CD8-positive, alpha-beta memory T cell (primary cell): ENCODE measurements at regions not wholly inside any gene's neighbourhood (a gene's known extent, or its start where the extent isn't known, plus 50 kb on each side); places are given as distances from the start of the nearest gene placed in this dataset.
"Not testable (repeated sequence)": the region's sequence is repeated elsewhere in the genome, so short reads cannot be mapped to it uniquely, and the experiment has no call there.

Experiments used
- CTCF ChIA-PET: fragments of 350-600 bp; sonication (Branson Sonifier 250); formaldehyde crosslinking; loops from one replicate; lab custom pipeline; 2021; ENCODE audit warnings: antibody characterized with exemption; lab: Charles Lee
- POLR2A ChIA-PET: fragments of 350-600 bp; sonication (Branson Sonifier 250); formaldehyde crosslinking; loops from one replicate; lab custom pipeline; 2021; ENCODE audit warnings: antibody characterized with exemption; lab: Charles Lee
- DNase-seq, 5 donors: peaks; one replicate each; pipeline versions ENCODE4 v3.0.0 to v3.0.0-alpha.2; 2020 to 2022; ENCODE audit warnings: mixed read lengths in 1 of 5
- H3K27ac ChIP-seq: one replicate; pipeline ENCODE4 v1.7.0; 2013; ENCODE audit warnings: low read depth, mild to moderate bottlenecking, low read length, moderate library complexity
- H3K27me3 ChIP-seq: 2 replicates; pipeline ENCODE4 v1.7.0; 2013; ENCODE audit warnings: low read length, mild to moderate bottlenecking; ENCODE audit not compliant: insufficient read depth, poor library complexity, severe bottlenecking
- H3K36me3 ChIP-seq: 2 replicates; pipeline ENCODE4 v1.7.0; 2013; ENCODE audit warnings: mild to moderate bottlenecking, low read length, moderate library complexity; ENCODE audit not compliant: insufficient read depth
- H3K4me1 ChIP-seq: 2 replicates; pipeline ENCODE4 v1.7.0; 2013; ENCODE audit warnings: mild to moderate bottlenecking, low read length, moderate library complexity; ENCODE audit not compliant: insufficient read depth
- H3K4me3 ChIP-seq: 2 replicates; pipeline ENCODE4 v1.7.0; 2013; ENCODE audit warnings: mild to moderate bottlenecking, low read length
- H3K9me3 ChIP-seq: 2 replicates; pipeline ENCODE4 v1.7.0; 2013; ENCODE audit warnings: mild to moderate bottlenecking, low read length
- H3K27ac Mint-ChIP-seq, 8 donors: one replicate each; pipeline ENCODE4 v1.8.0; 2020 to 2021; ENCODE audit warnings: mixed read lengths in 8 of 8, mild to moderate bottlenecking in 6 of 8, inconsistent platforms in 3 of 8, moderate library complexity in 3 of 8
- H3K27me3 Mint-ChIP-seq, 2 donors: one replicate each; pipeline ENCODE4 v1.8.0; 2020 to 2021; ENCODE audit warnings: mixed read lengths in 2 of 2, mild to moderate bottlenecking in 1 of 2, moderate library complexity in 1 of 2
- H3K36me3 Mint-ChIP-seq, 3 donors: one replicate each; pipeline ENCODE4 v1.8.0; 2020 to 2021; ENCODE audit warnings: mixed read lengths in 3 of 3, inconsistent platforms in 1 of 3, mild to moderate bottlenecking in 1 of 3
- H3K4me1 Mint-ChIP-seq, 3 donors: one replicate each; pipeline ENCODE4 v1.8.0; 2020 to 2021; ENCODE audit warnings: mixed read lengths in 3 of 3, inconsistent platforms in 1 of 3, mild to moderate bottlenecking in 1 of 3
- H3K4me3 Mint-ChIP-seq, 7 donors: one replicate each; pipeline ENCODE4 v1.8.0; 2020 to 2021; ENCODE audit warnings: mixed read lengths in 7 of 7, mild to moderate bottlenecking in 6 of 7, moderate library complexity in 4 of 7, inconsistent platforms in 2 of 7
- H3K9me3 Mint-ChIP-seq, 5 donors: one replicate each; pipeline ENCODE4 v1.8.0; 2020 to 2022; ENCODE audit warnings: mixed read lengths in 5 of 5, mild to moderate bottlenecking in 3 of 5, moderate library complexity in 2 of 5, inconsistent platforms in 1 of 5

- no peaks in the 10 kb centered on the region for H3K4me1 Mint-ChIP-seq
- H3K36me3 Mint-ChIP-seq: no peaks in the 10 kb centered on the region
- peaks cover 0 to 2% (median 0%) of the 10 kb centered on the region in 5 donors for H3K9me3 Mint-ChIP-seq
- Histone ChIP-seq H3K36me3 (no peaks in the 10 kb centered on the region), H3K4me1 (no peaks in the 10 kb centered on the region), H3K9me3 (no peaks in the 10 kb centered on the region), H3K27ac (no peak overlapping the region), H3K27me3 (no peaks in the 10 kb centered on the region), H3K4me3 (no peak overlapping the region)
- ChIA-PET CTCF (no interaction called here), POLR2A (no interaction called here)
- DNase-seq: no peak
- no peak overlapping the region for H3K27ac Mint-ChIP-seq
- no peak overlapping the region for H3K4me3 Mint-ChIP-seq
- H3K27me3 Mint-ChIP-seq: peaks cover 0 to 2% of the 10 kb centered on the region in 2 donors
Measured at GRCh38 chr3:159277814-159278213, 476.0 kb downstream of the MFSD1 start.

- Mint-ChIP-seq H3K4me3 (no peak overlapping the region), H3K27me3 (peaks cover 0 to 2% of the 10 kb centered on the region in 2 donors), H3K36me3 (no peaks in the 10 kb centered on the region), H3K9me3 (peaks cover 0 to 2% (median 0%) of the 10 kb centered on the region in 5 donors), H3K4me1 (no peaks in the 10 kb centered on the region), H3K27ac (no peak overlapping the region)
- Histone ChIP-seq H3K4me3 (no peak overlapping the region), H3K4me1 (no peaks in the 10 kb centered on the region), H3K27me3 (no peaks in the 10 kb centered on the region), H3K36me3 (no peaks in the 10 kb centered on the region), H3K27ac (no peak overlapping the region), H3K9me3 (no peaks in the 10 kb centered on the region)
- CTCF ChIA-PET: no interaction called here
- POLR2A ChIA-PET: no interaction called here
- DNase-seq: no peak
Measured at GRCh38 chr3:159280386-159281191, 478.7 kb downstream of the MFSD1 start.

- peaks cover 0 to 6% (median 0%) of the 10 kb centered on the region in 5 donors for H3K9me3 Mint-ChIP-seq
- H3K9me3 ChIP-seq: no peaks in the 10 kb centered on the region
- no peaks in the 10 kb centered on the region for H3K36me3 ChIP-seq
- no peaks in the 10 kb centered on the region for H3K36me3 Mint-ChIP-seq
- peaks cover 2 to 6% of the 10 kb centered on the region in 2 donors for H3K27me3 Mint-ChIP-seq
- H3K4me3 ChIP-seq: no peak overlapping the region
- no peak overlapping the region for H3K4me3 Mint-ChIP-seq
- H3K27ac Mint-ChIP-seq: no peak overlapping the region
- no peaks in the 10 kb centered on the region for H3K27me3 ChIP-seq
- H3K4me1 Mint-ChIP-seq: no peaks in the 10 kb centered on the region
- no peaks in the 10 kb centered on the region for H3K4me1 ChIP-seq
- no peak overlapping the region for H3K27ac ChIP-seq
- CTCF ChIA-PET: no interaction called here
- DNase-seq: no peak
- POLR2A ChIA-PET: no interaction called here
Measured at GRCh38 chr3:159293493-159293892, 491.6 kb downstream of the MFSD1 start.

GRCh38 chr3:159301961-159302360 is 500.1 kb downstream of the MFSD1 start:
- peaks cover 0 to 11% (median 4%) of the 10 kb centered on the region in 5 donors for H3K9me3 Mint-ChIP-seq
- no peak for DNase-seq
- no peaks in the 10 kb centered on the region for H3K4me1 Mint-ChIP-seq

GRCh38 chr3:159305017-159305416 is 503.2 kb downstream of the MFSD1 start:
- Mint-ChIP-seq H3K27ac (no peak overlapping the region), H3K27me3 (no peaks in the 10 kb centered on the region), H3K4me3 (no peak overlapping the region), H3K4me1 (no peaks in the 10 kb centered on the region), H3K9me3 (peaks cover 0 to 17% (median 2%) of the 10 kb centered on the region in 5 donors), H3K36me3 (no peaks in the 10 kb centered on the region)
- POLR2A ChIA-PET: no interaction called here
- no peak for DNase-seq
- H3K27me3 ChIP-seq: no peaks in the 10 kb centered on the region
- no peak overlapping the region for H3K4me3 ChIP-seq
- no peaks in the 10 kb centered on the region for H3K36me3 ChIP-seq
- CTCF ChIA-PET: no interaction called here
- H3K27ac ChIP-seq: no peak overlapping the region
- H3K9me3 ChIP-seq: no peaks in the 10 kb centered on the region
- H3K4me1 ChIP-seq: no peaks in the 10 kb centered on the region

More at GRCh38 chr3:159301961-159302360, 500.1 kb downstream of the MFSD1 start:
- no peaks in the 10 kb centered on the region for H3K27me3 ChIP-seq
- Mint-ChIP-seq H3K36me3 (no peaks in the 10 kb centered on the region), H3K27me3 (no peaks in the 10 kb centered on the region), H3K27ac (no peak overlapping the region), H3K4me3 (no peak overlapping the region)
- no peaks in the 10 kb centered on the region for H3K9me3 ChIP-seq
- CTCF ChIA-PET: no interaction called here
- POLR2A ChIA-PET: no interaction called here
- no peak overlapping the region for H3K4me3 ChIP-seq
- no peak overlapping the region for H3K27ac ChIP-seq
- no peaks in the 10 kb centered on the region for H3K36me3 ChIP-seq
- no peaks in the 10 kb centered on the region for H3K4me1 ChIP-seq

- H3K27me3 ChIP-seq, DNase-seq, H3K4me1 Mint-ChIP-seq, H3K27ac ChIP-seq, CTCF ChIA-PET, H3K27me3 Mint-ChIP-seq, H3K4me3 ChIP-seq, H3K4me3 Mint-ChIP-seq, H3K36me3 Mint-ChIP-seq, H3K36me3 ChIP-seq, H3K9me3 ChIP-seq, H3K27ac Mint-ChIP-seq, POLR2A ChIA-PET, H3K4me1 ChIP-seq, H3K9me3 Mint-ChIP-seq: not testable (repeated sequence)
Measured at GRCh38 chr3:159316706-159317105, 514.9 kb downstream of the MFSD1 start.

GRCh38 chr3:159319156-159319555 is 517.3 kb downstream of the MFSD1 start:
- peaks cover 0 to 3% (median 0%) of the 10 kb centered on the region in 5 donors for H3K9me3 Mint-ChIP-seq
- H3K27me3 Mint-ChIP-seq: no peaks in the 10 kb centered on the region
- no peak overlapping the region for H3K27ac Mint-ChIP-seq
- Histone ChIP-seq H3K4me1 (no peaks in the 10 kb centered on the region), H3K36me3 (no peaks in the 10 kb centered on the region), H3K27me3 (no peaks in the 10 kb centered on the region), H3K4me3 (no peak overlapping the region), H3K27ac (no peak overlapping the region), H3K9me3 (no peaks in the 10 kb centered on the region)
- DNase-seq: no peak
- H3K4me1 Mint-ChIP-seq: no peaks in the 10 kb centered on the region
- CTCF ChIA-PET: no interaction called here
- no peaks in the 10 kb centered on the region for H3K36me3 Mint-ChIP-seq
- POLR2A ChIA-PET: no interaction called here
- H3K4me3 Mint-ChIP-seq: no peak overlapping the region

GRCh38 chr3:159322322-159322939 is 520.6 kb downstream of the MFSD1 start:
- H3K4me1 ChIP-seq: no peaks in the 10 kb centered on the region
- H3K9me3 Mint-ChIP-seq: peaks cover 0 to 8% (median 0%) of the 10 kb centered on the region in 5 donors
- no peak overlapping the region for H3K4me3 ChIP-seq
- no peak overlapping the region for H3K27ac ChIP-seq
- H3K9me3 ChIP-seq: no peaks in the 10 kb centered on the region
- DNase-seq: no peak
- H3K27ac Mint-ChIP-seq: no peak overlapping the region
- no peak overlapping the region for H3K4me3 Mint-ChIP-seq
- ChIA-PET CTCF (no interaction called here), POLR2A (interaction anchor here (0.5 kb wide), 1 partner anchor 660 kb away, joined by 3 read pairs; no protein-coding TSS in a partner anchor)
- no peaks in the 10 kb centered on the region for H3K36me3 ChIP-seq
- no peaks in the 10 kb centered on the region for H3K36me3 Mint-ChIP-seq
- H3K4me1 Mint-ChIP-seq: no peaks in the 10 kb centered on the region
- H3K27me3 Mint-ChIP-seq: no peaks in the 10 kb centered on the region
- H3K27me3 ChIP-seq: no peaks in the 10 kb centered on the region
